ENCODE measurements at regions not wholly inside any gene's neighbourhood (a gene's known extent, or its start where the extent isn't known, plus 50 kb on each side); places are given as distances from the start of the nearest gene placed in this dataset.

GRCh38 chr13:85366759-85367417 lies 432.3 kb downstream of the SLITRK6 start:
- in situ Hi-C loops (cut with HindIII; ENCODE audit: low sequenced_read_pairs), result no loop called here
- peak; percentile 72 for DNase-seq (ENCODE audit: low spot score)

- no peak for DNase-seq (ENCODE audit: low spot score)
- in situ Hi-C loops (cut with HindIII; ENCODE audit: low sequenced_read_pairs), result no loop called here
Observed at GRCh38 chr13:85363504-85363903, 435.7 kb downstream of the SLITRK6 start.

GRCh38 chr13:85362980-85363379 lies 436.2 kb downstream of the SLITRK6 start:
- DNase-seq (ENCODE audit: low spot score), result no peak
- in situ Hi-C loops (cut with HindIII; ENCODE audit: low sequenced_read_pairs), result no loop called here

- no peak for DNase-seq (ENCODE audit: low spot score)
- in situ Hi-C loops (cut with HindIII; ENCODE audit: low sequenced_read_pairs), result no loop called here
Observed at GRCh38 chr13:85347251-85347650, 452.0 kb downstream of the SLITRK6 start.

GRCh38 chr13:85334187-85334586 lies 465.0 kb downstream of the SLITRK6 start:
- in situ Hi-C loops (cut with HindIII; ENCODE audit: low sequenced_read_pairs), result no loop called here
- DNase-seq (ENCODE audit: low spot score), result no peak

GRCh38 chr13:85333506-85334020 lies 465.7 kb downstream of the SLITRK6 start:
- in situ Hi-C loops (cut with HindIII; ENCODE audit: low sequenced_read_pairs), result no loop called here

GRCh38 chr13:85332615-85333014 lies 466.6 kb downstream of the SLITRK6 start:
- peak; percentile 95 for DNase-seq (ENCODE audit: low spot score)
- in situ Hi-C loops (cut with HindIII; ENCODE audit: low sequenced_read_pairs), result no loop called here

More at GRCh38 chr13:85333506-85334020, 465.7 kb downstream of the SLITRK6 start:
- DNase-seq (ENCODE audit: low spot score), result peak; percentile 66

- in situ Hi-C loops (cut with HindIII; ENCODE audit: low sequenced_read_pairs), result no loop called here
- DNase-seq (ENCODE audit: low spot score), result no peak
Observed at GRCh38 chr13:85321734-85322133, 477.5 kb downstream of the SLITRK6 start.

GRCh38 chr13:85317781-85318180 lies 481.4 kb downstream of the SLITRK6 start:
- in situ Hi-C loops (cut with HindIII; ENCODE audit: low sequenced_read_pairs), result no loop called here
- DNase-seq (ENCODE audit: low spot score), result no peak

GRCh38 chr13:85316506-85317025 lies 482.7 kb downstream of the SLITRK6 start:
- DNase-seq (ENCODE audit: low spot score), result no peak
- in situ Hi-C loops (cut with HindIII; ENCODE audit: low sequenced_read_pairs), result no loop called here

GRCh38 chr13:85314686-85315085 lies 484.5 kb downstream of the SLITRK6 start:
- in situ Hi-C loops (cut with HindIII; ENCODE audit: low sequenced_read_pairs), result no loop called here
- no peak for DNase-seq (ENCODE audit: low spot score)

- DNase-seq (ENCODE audit: low spot score), result no peak
- in situ Hi-C loops (cut with HindIII; ENCODE audit: low sequenced_read_pairs), result no loop called here
Observed at GRCh38 chr13:85313761-85314503, 485.3 kb downstream of the SLITRK6 start.

- peak; percentile 13 for DNase-seq (ENCODE audit: low spot score)
- in situ Hi-C loops (cut with HindIII; ENCODE audit: low sequenced_read_pairs), result no loop called here
Observed at GRCh38 chr13:85312071-85312470, 487.1 kb downstream of the SLITRK6 start.

GRCh38 chr13:85303630-85304029 lies 495.6 kb downstream of the SLITRK6 start:
- no peak for DNase-seq (ENCODE audit: low spot score)
- in situ Hi-C loops (cut with HindIII; ENCODE audit: low sequenced_read_pairs), result no loop called here

GRCh38 chr13:85298387-85298924 lies 500.8 kb downstream of the SLITRK6 start:
- in situ Hi-C loops (cut with HindIII; ENCODE audit: low sequenced_read_pairs), result no loop called here
- no peak for DNase-seq (ENCODE audit: low spot score)

- no peak for DNase-seq (ENCODE audit: low spot score)
- in situ Hi-C loops (cut with HindIII; ENCODE audit: low sequenced_read_pairs), result no loop called here
Observed at GRCh38 chr13:85288698-85289097, 510.5 kb downstream of the SLITRK6 start.

GRCh38 chr13:85287528-85287927 lies 511.7 kb downstream of the SLITRK6 start:
- in situ Hi-C loops (cut with HindIII; ENCODE audit: low sequenced_read_pairs), result no loop called here
- no peak for DNase-seq (ENCODE audit: low spot score)

- no peak for DNase-seq (ENCODE audit: low spot score)
- in situ Hi-C loops (cut with HindIII; ENCODE audit: low sequenced_read_pairs), result no loop called here
Observed at GRCh38 chr13:85286081-85286480, 513.1 kb downstream of the SLITRK6 start.

- in situ Hi-C loops (cut with HindIII; ENCODE audit: low sequenced_read_pairs), result no loop called here
- no peak for DNase-seq (ENCODE audit: low spot score)
Observed at GRCh38 chr13:85284349-85284748, 514.9 kb downstream of the SLITRK6 start.

- DNase-seq (ENCODE audit: low spot score), result no peak
- in situ Hi-C loops (cut with HindIII; ENCODE audit: low sequenced_read_pairs), result no loop called here
Observed at GRCh38 chr13:85283408-85283807, 515.8 kb downstream of the SLITRK6 start.

All from G401 (cell line).